Lower leg skin (tissue), 3 donors: ENCODE measurements at regions not wholly inside any gene's neighbourhood (a gene's known extent, or its start where the extent isn't known, plus 50 kb on each side); places are given as distances from the start of the nearest gene placed in this dataset.

Source experiments
- CTCF ChIP-seq, 3 donors: fragments of 450-650 bp; IDR thresholded peaks; one replicate each; pipeline ENCODE4 v1.5.1; 2016; ENCODE audit warnings: antibody characterized with exemption in 3 of 3, mild to moderate bottlenecking in 3 of 3, moderate library complexity in 2 of 3
- POLR2A ChIP-seq, 2 donors: fragments of 450-650 bp; IDR thresholded peaks; one replicate each; pipeline ENCODE4 v1.6.1; 2016 to 2017; ENCODE audit warnings: antibody characterized with exemption in 2 of 2, mild to moderate bottlenecking in 1 of 2, moderate library complexity in 1 of 2

- no peak for TF ChIP-seq POLR2A (IDR thresholded peaks at IDR 0.05)
- TF ChIP-seq CTCF (IDR thresholded peaks at IDR 0.05): no peak
These were observed 305.9 kb upstream of the USP25 start for GRCh38 chr21:15423676-15424445.
